HepG2 (cell line): ENCODE measurements at regions not wholly inside any gene's neighbourhood (a gene's known extent, or its start where the extent isn't known, plus 50 kb on each side); places are given as distances from the start of the nearest gene placed in this dataset.

Source experiments
- ATAC-seq: fragments of 200-7000 bp; cut with Tn5 transposase; 3 replicates; pipeline ENCODE4 v1.9.1; 2020; ENCODE audit warnings: mild to moderate bottlenecking, moderate library complexity
- BruUV-seq: library from RNA; stranded (reverse); fragments of 400-500 nt; replicated peaks from 2 replicates; lab custom pipeline; 2021; lab: Mats Ljungman, UMichigan
- CTCF ChIA-PET: fragments of 300-600 bp; formaldehyde crosslinking; extraction: SDS; loops from one replicate; lab custom pipeline; 2021; ENCODE audit warnings: low total read pairs, inconsistent platforms, low intra/inter-chr PET ratio; lab: Yijun Ruan, JAX
- POLR2A ChIA-PET: fragments of 350-600 bp; sonication (Branson Sonifier 250); formaldehyde crosslinking; loops from one replicate; lab custom pipeline; 2020; ENCODE audit warnings: antibody characterized with exemption, inconsistent platforms; lab: Yijun Ruan, JAX
- DNase-seq: peaks from one replicate; pipeline ENCODE4 v3.0.0-alpha.2; 2015; ENCODE audit warnings: low spot score
- FAIRE-seq: peaks from 3 replicates; lab custom pipeline; 2011; peaks lifted over from hg19 to GRCh38; lab: Jason Lieb, UNC
- H2AFZ ChIP-seq: one replicate; pipeline ENCODE4 v1.6.1; 2011; ENCODE audit warnings: low read length, inconsistent platforms
- H3K27ac ChIP-seq: fragments of 300-600 bp; 3 replicates; pipeline ENCODE4 v1.8.0; 2011; ENCODE audit warnings: mixed run types, mild to moderate bottlenecking, mixed read lengths, low read length, inconsistent platforms; ENCODE audit not compliant: insufficient read depth; ENCODE audit errors: extremely low read length
- H3K27me3 ChIP-seq, 2 experiments: fragments of 200-600 bp in 1 of 2; 2 replicates in 1 of 2; 3 replicates in 1 of 2; pipeline versions ENCODE4 v1.6.0 to v1.8.0; 2011; ENCODE audit warnings: low read length in 2 of 2, mild to moderate bottlenecking in 2 of 2, moderate library complexity in 2 of 2, inconsistent platforms in 1 of 2; ENCODE audit not compliant: insufficient read depth in 2 of 2, control insufficient read depth in 1 of 2
- H3K36me3 ChIP-seq, 2 experiments: fragments of 200-600 bp in 1 of 2; replicated peaks in 1 of 2; 2 replicates in 1 of 2; 3 replicates in 1 of 2; pipeline versions ENCODE4 v1.5.1 to v1.8.0; 2011; ENCODE audit warnings: low read length in 2 of 2, inconsistent platforms in 1 of 2; ENCODE audit not compliant: insufficient read depth in 2 of 2, control insufficient read depth in 1 of 2
- H3K4me1 ChIP-seq: 2 replicates; pipeline ENCODE4 v1.5.1; 2012; ENCODE audit warnings: low read length, inconsistent platforms; ENCODE audit not compliant: insufficient read depth
- H3K4me2 ChIP-seq: 2 replicates; pipeline ENCODE4 v1.6.0; 2011; ENCODE audit warnings: low read depth, low read length, inconsistent platforms
- H3K4me3 ChIP-seq, 3 experiments: fragments of 200-600 bp in 1 of 3; sonication (generic), shearing (Covaris generic) in 1 of 3; replicated peaks in 1 of 3; 2 replicates each; pipeline ENCODE4 v1.5.1; 2011 to 2016; ENCODE audit warnings: low read length in 3 of 3, inconsistent platforms in 2 of 3, low read depth in 2 of 3, mild to moderate bottlenecking in 2 of 3, control low read depth in 1 of 3, mixed read lengths in 1 of 3; ENCODE audit not compliant: insufficient read depth in 1 of 3
- H3K79me2 ChIP-seq: one replicate; pipeline ENCODE4 v1.6.1; 2011; ENCODE audit warnings: low read length, inconsistent platforms; ENCODE audit not compliant: insufficient read depth
- H3K9ac ChIP-seq: 2 replicates; pipeline ENCODE4 v1.6.0; 2011; ENCODE audit warnings: mild to moderate bottlenecking, low read depth, low read length, inconsistent platforms; ENCODE audit not compliant: insufficient read depth
- H3K9me3 ChIP-seq: 2 replicates; pipeline ENCODE4 v1.5.1; 2012; ENCODE audit warnings: mild to moderate bottlenecking, low read length
- H4K20me1 ChIP-seq: 2 replicates; pipeline ENCODE4 v1.6.0; 2011; ENCODE audit warnings: inconsistent platforms, mild to moderate bottlenecking, low read length, moderate library complexity; ENCODE audit not compliant: insufficient read depth
- ATF7 ChIP-seq, 2 experiments: fragments of 450-650 bp in 1 of 2; sonication (generic) in 1 of 2; formaldehyde crosslinking in 1 of 2; IDR thresholded peaks; 2 replicates each; pipeline versions ENCODE4 v1.4.0 to v1.6.1; 2016 to 2020; ENCODE audit warnings: antibody characterized with exemption in 1 of 2, mild to moderate bottlenecking in 1 of 2, missing genetic modification reagents in 1 of 2
- ZNF615 ChIP-seq: sonication (generic); formaldehyde crosslinking; IDR thresholded peaks from 2 replicates; pipeline ENCODE4 v1.5.0; 2020; ENCODE audit warnings: mild to moderate bottlenecking, missing genetic modification reagents, borderline replicate concordance
- ZNF687 ChIP-seq: sonication (generic); formaldehyde crosslinking; IDR thresholded peaks from 2 replicates; pipeline ENCODE4 v1.5.1; 2020; ENCODE audit warnings: mild to moderate bottlenecking, missing genetic modification reagents, moderate library complexity
- WGBS: methylation state at CpG from one replicate; pipeline ENCODE4 v1.1.6; 2017; ENCODE audit warnings: low lambda C conversion rate; 5-methylcytosine and 5-hydroxymethylcytosine counted together
- in situ Hi-C: cut with HindIII; loops from 2 replicates; pipeline ENCODE4 v1.10.0; 2017; ENCODE audit warnings: low pct_unique_long_range_greater_than_20kb; ENCODE audit not compliant: extremely low pct_ligation_motif_present
- intact Hi-C: fragments of 100-400 bp; cut with micrococcal nuclease; formaldehyde crosslinking; loops from one replicate; pipeline ENCODE4 v1.10.0; 2022; ENCODE audit not compliant: unreplicated experiment

DNA sequence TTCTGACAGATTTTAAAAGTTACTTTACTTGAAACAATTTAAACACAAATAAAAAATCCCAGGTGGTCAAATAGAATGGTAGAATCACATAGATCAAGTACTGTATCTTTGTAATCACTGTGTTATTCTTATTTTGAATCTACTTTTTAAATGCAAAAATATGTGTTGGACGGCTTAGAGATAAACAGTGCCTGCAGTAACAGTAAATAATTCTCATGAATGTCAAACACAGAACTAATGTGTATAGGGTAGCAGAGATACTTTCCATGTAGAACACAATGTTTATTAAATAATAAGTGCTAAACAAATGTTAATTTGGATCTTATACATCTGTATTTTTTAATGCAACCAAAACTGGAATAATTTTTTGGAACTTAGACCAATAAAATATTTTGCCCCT lies 1199.4 kb downstream of the SORCS1 start (continued):
- no peak for TF ChIP-seq ZNF687 (CRISPR knock-in tag)

GRCh38 chr10:105964009-105964408 lies 1200.5 kb downstream of the SORCS1 start:
- ChIA-PET CTCF (no interaction called here), POLR2A (no interaction called here)
- Histone ChIP-seq H3K79me2 (no peaks in the 10 kb centered on the region), H3K27ac (no peak overlapping the region), H3K9ac (no peak overlapping the region), H2AFZ (no peak overlapping the region), H3K4me1 (no peaks in the 10 kb centered on the region), H3K36me3 (no peaks in the 10 kb centered on the region), H3K27me3 (no peaks in the 10 kb centered on the region), H4K20me1 (no peaks in the 10 kb centered on the region), H3K4me2 (no peak overlapping the region), H3K9me3 (peaks cover 79% of the 10 kb centered on the region), H3K4me3 (no peak overlapping the region)
- no TSS peak for BruUV-seq
- 22% methylated on average over 5 of the region's 5 CpGs for WGBS
- ATAC-seq (no peak), FAIRE-seq (no peak), DNase-seq (no peak)
- in situ Hi-C loops (no loop called here), intact Hi-C loops (no loop called here)
- TF ChIP-seq ATF7 (IDR thresholded peaks at IDR 0.05) = peak; percentile 45; the same call in 1 of the 2 replicates
- TF ChIP-seq ATF7 (CRISPR knock-in tag; IDR thresholded peaks at IDR 0.05) = no peak
- TF ChIP-seq ZNF615 (CRISPR knock-in tag) = no peak
